Uterus (tissue), 3 donors: ENCODE measurements at regions not wholly inside any gene's neighbourhood (a gene's known extent, or its start where the extent isn't known, plus 50 kb on each side); places are given as distances from the start of the nearest gene placed in this dataset. TPM values are rescaled to one million over a fixed set of nuclear protein-coding genes. Genes with fewer than 3 reads are reported as not detected.

Experiments used
- DNase-seq, 2 donors: peaks; one replicate each; pipeline ENCODE4 v3.0.0-alpha.2; 2019 to 2020
- H3K27ac ChIP-seq, 2 donors: fragments of 200-600 bp; sonication (generic); 1 replicate in 1 of 2; 2 replicates in 1 of 2; pipeline ENCODE4 v1.5.1; 2016 to 2018
- H3K27me3 ChIP-seq, 2 donors: fragments of 200-600 bp; sonication (generic); one replicate each; pipeline ENCODE4 v1.5.1; 2018 to 2019; ENCODE audit warnings: control low read depth in 1 of 2
- H3K36me3 ChIP-seq, 2 donors: fragments of 200-600 bp; sonication (generic); one replicate each; pipeline ENCODE4 v1.5.1; 2019; ENCODE audit warnings: control low read depth in 1 of 2
- H3K4me1 ChIP-seq, 2 donors: fragments of 200-600 bp; sonication (generic); one replicate each; pipeline ENCODE4 v1.5.1; 2018 to 2019; ENCODE audit warnings: control low read depth in 1 of 2
- H3K4me3 ChIP-seq, 2 donors: fragments of 200-600 bp; sonication (generic); 1 replicate in 1 of 2; 2 replicates in 1 of 2; pipeline ENCODE4 v1.5.1; 2018 to 2019; ENCODE audit warnings: mild to moderate bottlenecking in 1 of 2
- H3K9me3 ChIP-seq, 2 donors: fragments of 200-600 bp; sonication (generic); one replicate each; pipeline ENCODE4 v1.5.1; 2019; ENCODE audit warnings: control low read depth in 1 of 2
- CTCF ChIP-seq, 4 experiments: fragments of 200-600 bp in 2 of 4; fragments of 450-650 bp in 2 of 4; sonication (generic) in 2 of 4; IDR thresholded peaks; one replicate each; pipeline ENCODE4 v1.5.1; 2016 to 2019; ENCODE audit warnings: antibody characterized with exemption in 4 of 4, mild to moderate bottlenecking in 2 of 4, moderate library complexity in 1 of 4
- POLR2A ChIP-seq, 2 donors: fragments of 450-650 bp; IDR thresholded peaks; one replicate each; pipeline ENCODE4 v1.6.1; 2016; ENCODE audit warnings: antibody characterized with exemption in 2 of 2, mild to moderate bottlenecking in 1 of 2, moderate library complexity in 1 of 2
- intact Hi-C: fragments of 100-400 bp; cut with DNase I; formaldehyde crosslinking; loops from one replicate; pipeline ENCODE4 v1.15.1; 2023; ENCODE audit warnings: low total_unique reads
- small RNA-seq: library from RNA; depleted of rRNA; stranded (forward); fragments of <200 nt; gene quantifications from one replicate; pipeline ENCODE3, GENCODE V24; 2016
- donor health status: DM: yes; HTN: yes; CAD: no.

DNA sequence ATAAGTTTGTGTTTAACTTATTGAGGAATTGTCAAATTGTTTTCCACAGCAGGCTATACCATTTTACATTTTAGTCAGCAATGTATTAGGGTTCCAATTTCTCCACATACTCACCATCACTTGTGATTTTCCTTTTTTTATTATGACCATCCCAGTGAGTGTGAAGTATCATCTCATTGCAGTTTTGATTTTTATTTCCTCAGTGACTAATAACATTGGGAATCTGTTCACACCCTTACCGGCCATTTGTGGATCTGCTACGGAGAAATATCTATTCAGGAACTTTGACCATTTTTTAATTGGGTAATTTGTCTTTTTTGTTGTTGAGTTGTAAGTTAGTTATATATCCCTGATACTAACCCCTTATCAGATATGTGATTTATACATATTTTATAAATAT, 54.8 kb upstream of the LMCD1 start:
- TF ChIP-seq CTCF (IDR thresholded peaks at IDR 0.05) = no peak
- Histone ChIP-seq H3K36me3 (no peaks in the 10 kb centered on the region), H3K27ac (no peak overlapping the region), H3K4me1 (no peaks in the 10 kb centered on the region), H3K27me3 (no peaks in the 10 kb centered on the region), H3K9me3 (no peaks in the 10 kb centered on the region), H3K4me3 (no peak overlapping the region)
- no peak for DNase-seq
- intact Hi-C loops = no loop called here

GRCh38 chr3:8450618-8451017, 51.0 kb upstream of the LMCD1 start:
- DNase-seq = no peak
- no peak overlapping the region for H3K4me3 ChIP-seq
- no peaks in the 10 kb centered on the region for H3K9me3 ChIP-seq
- H3K27ac ChIP-seq = no peak overlapping the region
- no peaks in the 10 kb centered on the region for H3K36me3 ChIP-seq
- no peaks in the 10 kb centered on the region for H3K27me3 ChIP-seq
- no peaks in the 10 kb centered on the region for H3K4me1 ChIP-seq
- intact Hi-C loops = no loop called here
- TF ChIP-seq CTCF (IDR thresholded peaks at IDR 0.05) (no peak), POLR2A (IDR thresholded peaks at IDR 0.05) (no peak)

- Histone ChIP-seq H3K36me3 (no peaks in the 10 kb centered on the region), H3K27me3 (no peaks in the 10 kb centered on the region), H3K4me3 (no peak overlapping the region), H3K4me1 (no peaks in the 10 kb centered on the region), H3K9me3 (no peaks in the 10 kb centered on the region), H3K27ac (no peak overlapping the region)
- intact Hi-C loops = no loop called here
- TF ChIP-seq CTCF (IDR thresholded peaks at IDR 0.05) (no peak), POLR2A (IDR thresholded peaks at IDR 0.05) (no peak)
- DNase-seq = no peak
These were observed 49.9 kb upstream of the LMCD1 start for GRCh38 chr3:8451696-8452095.

Small RNA genes in the stretch of these regions (small RNA-seq; reads per million reads assigned to genes)
- gene RNU4ATAC17P = not detected
